DOHH2 (cell line): ENCODE measurements at regions not wholly inside any gene's neighbourhood (a gene's known extent, or its start where the extent isn't known, plus 50 kb on each side); places are given as distances from the start of the nearest gene placed in this dataset.

Experiments
- H3F3A ChIP-seq: fragments of 200-600 bp; sonication (generic), shearing (Covaris generic); 2 replicates; pipeline ENCODE4 v1.6.0; 2016; ENCODE audit warnings: antibody characterized with exemption, mild to moderate bottlenecking; ENCODE audit not compliant: control insufficient read depth, insufficient read depth
- H3K27ac ChIP-seq: fragments of 200-600 bp; sonication (generic); 2 replicates; pipeline ENCODE4 v1.5.1; 2014; ENCODE audit warnings: low read depth, mild to moderate bottlenecking, low read length, moderate library complexity
- H3K27me3 ChIP-seq: fragments of 200-600 bp; sonication (generic); 2 replicates; pipeline ENCODE4 v1.6.1; 2014; ENCODE audit warnings: mild to moderate bottlenecking, low read length, mixed read lengths; ENCODE audit not compliant: control insufficient read depth
- H3K36me3 ChIP-seq: fragments of 200-600 bp; sonication (generic); 2 replicates; pipeline ENCODE4 v1.6.1; 2014; ENCODE audit warnings: mild to moderate bottlenecking, low read length, moderate library complexity, mixed read lengths; ENCODE audit not compliant: control insufficient read depth
- H3K4me1 ChIP-seq: fragments of 200-600 bp; sonication (generic); 2 replicates; pipeline ENCODE4 v1.6.1; 2014; ENCODE audit warnings: mild to moderate bottlenecking, low read length, mixed read lengths; ENCODE audit not compliant: control insufficient read depth
- H3K4me2 ChIP-seq: fragments of 200-600 bp; sonication (generic); 2 replicates; pipeline ENCODE4 v1.6.0; 2014; ENCODE audit warnings: mild to moderate bottlenecking, low read length, moderate library complexity
- H3K4me3 ChIP-seq: fragments of 200-600 bp; sonication (generic); 2 replicates; pipeline ENCODE4 v1.5.1; 2014; ENCODE audit warnings: mild to moderate bottlenecking, low read length, mixed read lengths
- H3K79me2 ChIP-seq: fragments of 200-600 bp; sonication (generic); 2 replicates; pipeline ENCODE4 v1.6.1; 2014; ENCODE audit warnings: mild to moderate bottlenecking, low read length, mixed read lengths; ENCODE audit not compliant: control insufficient read depth
- H3K9me2 ChIP-seq: fragments of 200-600 bp; sonication (generic); replicated peaks from 2 replicates; pipeline ENCODE4 v1.6.1; 2014; ENCODE audit warnings: mild to moderate bottlenecking, low read length, mixed read lengths; ENCODE audit not compliant: control insufficient read depth
- H3K9me3 ChIP-seq: fragments of 200-600 bp; sonication (generic); 2 replicates; pipeline ENCODE4 v1.6.1; 2014; ENCODE audit warnings: antibody characterized with exemption, low read length, mixed read lengths; ENCODE audit not compliant: control insufficient read depth, insufficient read depth
- H4K20me1 ChIP-seq: fragments of 200-600 bp; sonication (generic); 2 replicates; pipeline ENCODE4 v1.6.0; 2014; ENCODE audit warnings: low read depth, mild to moderate bottlenecking, antibody characterized with exemption, low read length, moderate library complexity; ENCODE audit not compliant: control insufficient read depth, insufficient read depth
- EZH2phosphoT487 ChIP-seq: fragments of 200-600 bp; sonication (generic); IDR thresholded peaks from 2 replicates; pipeline ENCODE4 v1.6.1; 2017; ENCODE audit warnings: borderline replicate concordance, mild to moderate bottlenecking, antibody characterized with exemption, low read length, moderate library complexity, mixed read lengths
- TF ChIP-seq, protein P1 (sequence below): fragments of 200-600 bp; sonication (generic); IDR thresholded peaks from one replicate; pipeline ENCODE4 v1.5.1; 2014; ENCODE audit warnings: antibody characterized with exemption, mild to moderate bottlenecking, low read depth, low read length; ENCODE audit not compliant: poor library complexity, severe bottlenecking

GRCh38 chr4:29711226-29711625 lies 1008.9 kb upstream of the PCDH7 start:
- H3K27me3 ChIP-seq, result no peaks in the 10 kb centered on the region
- H3K9me2 ChIP-seq, result no peaks in the 10 kb centered on the region
- no peaks in the 10 kb centered on the region for H3K36me3 ChIP-seq
- H3F3A ChIP-seq, result no peaks in the 10 kb centered on the region
- H4K20me1 ChIP-seq, result no peaks in the 10 kb centered on the region
- H3K9me3 ChIP-seq, result no peaks in the 10 kb centered on the region; the same call in 1 of the 2 replicates
- TF ChIP-seq, protein P1, sequence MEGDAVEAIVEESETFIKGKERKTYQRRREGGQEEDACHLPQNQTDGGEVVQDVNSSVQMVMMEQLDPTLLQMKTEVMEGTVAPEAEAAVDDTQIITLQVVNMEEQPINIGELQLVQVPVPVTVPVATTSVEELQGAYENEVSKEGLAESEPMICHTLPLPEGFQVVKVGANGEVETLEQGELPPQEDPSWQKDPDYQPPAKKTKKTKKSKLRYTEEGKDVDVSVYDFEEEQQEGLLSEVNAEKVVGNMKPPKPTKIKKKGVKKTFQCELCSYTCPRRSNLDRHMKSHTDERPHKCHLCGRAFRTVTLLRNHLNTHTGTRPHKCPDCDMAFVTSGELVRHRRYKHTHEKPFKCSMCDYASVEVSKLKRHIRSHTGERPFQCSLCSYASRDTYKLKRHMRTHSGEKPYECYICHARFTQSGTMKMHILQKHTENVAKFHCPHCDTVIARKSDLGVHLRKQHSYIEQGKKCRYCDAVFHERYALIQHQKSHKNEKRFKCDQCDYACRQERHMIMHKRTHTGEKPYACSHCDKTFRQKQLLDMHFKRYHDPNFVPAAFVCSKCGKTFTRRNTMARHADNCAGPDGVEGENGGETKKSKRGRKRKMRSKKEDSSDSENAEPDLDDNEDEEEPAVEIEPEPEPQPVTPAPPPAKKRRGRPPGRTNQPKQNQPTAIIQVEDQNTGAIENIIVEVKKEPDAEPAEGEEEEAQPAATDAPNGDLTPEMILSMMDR, result no peak
- TF ChIP-seq EZH2phosphoT487, result no peak
- no peak overlapping the region for H3K4me3 ChIP-seq
- H3K4me2 ChIP-seq, result no peak overlapping the region
- no peak overlapping the region for H3K27ac ChIP-seq
- H3K79me2 ChIP-seq, result no peaks in the 10 kb centered on the region
- no peaks in the 10 kb centered on the region for H3K4me1 ChIP-seq

GRCh38 chr4:29717287-29718057 lies 1002.7 kb upstream of the PCDH7 start:
- H3K9me2 ChIP-seq, result no peaks in the 10 kb centered on the region
- no peaks in the 10 kb centered on the region for H4K20me1 ChIP-seq
- H3K9me3 ChIP-seq, result no peaks in the 10 kb centered on the region
- TF ChIP-seq, protein P1, result no peak
- TF ChIP-seq EZH2phosphoT487, result no peak
- no peaks in the 10 kb centered on the region for H3F3A ChIP-seq
- H3K4me3 ChIP-seq, result no peak overlapping the region
- no peak overlapping the region for H3K27ac ChIP-seq
- H3K36me3 ChIP-seq, result no peaks in the 10 kb centered on the region
- H3K79me2 ChIP-seq, result no peaks in the 10 kb centered on the region
- H3K4me1 ChIP-seq, result no peaks in the 10 kb centered on the region
- H3K4me2 ChIP-seq, result no peak overlapping the region
- H3K27me3 ChIP-seq, result no peaks in the 10 kb centered on the region

- H3K27me3 ChIP-seq, result no peaks in the 10 kb centered on the region
- H3F3A ChIP-seq, result no peaks in the 10 kb centered on the region
- H3K4me2 ChIP-seq, result no peak overlapping the region
- no peaks in the 10 kb centered on the region for H3K4me1 ChIP-seq
- H3K9me3 ChIP-seq, result no peaks in the 10 kb centered on the region
- H3K27ac ChIP-seq, result no peak overlapping the region
- no peak overlapping the region for H3K4me3 ChIP-seq
- TF ChIP-seq EZH2phosphoT487, result no peak
- H4K20me1 ChIP-seq, result no peaks in the 10 kb centered on the region
- no peaks in the 10 kb centered on the region for H3K36me3 ChIP-seq
- no peaks in the 10 kb centered on the region for H3K9me2 ChIP-seq
- no peaks in the 10 kb centered on the region for H3K79me2 ChIP-seq
Observed at GRCh38 chr4:29718136-29718535, 1002.0 kb upstream of the PCDH7 start.

DNA sequence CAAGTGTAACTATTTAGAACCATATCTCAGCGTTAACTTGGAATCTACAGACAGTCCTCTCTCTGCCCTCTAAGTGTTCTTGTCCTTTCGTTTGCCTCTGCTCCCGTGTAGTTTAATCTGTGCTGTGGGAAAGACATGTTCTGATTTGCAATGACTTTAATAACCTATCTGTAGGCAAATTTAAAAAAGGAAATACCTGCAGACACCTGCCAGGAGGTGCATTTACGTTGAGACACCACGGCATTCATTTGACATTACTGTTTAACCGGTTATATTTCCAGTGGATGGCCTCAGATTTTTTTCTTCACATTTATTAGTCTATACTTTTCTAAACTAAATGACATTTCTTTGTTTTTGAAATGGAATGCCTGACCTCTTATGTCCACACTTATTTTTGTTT lies 997.9 kb upstream of the PCDH7 start:
- Histone ChIP-seq H3K79me2 (no peaks in the 10 kb centered on the region), H3K27ac (no peak overlapping the region), H3K9me2 (no peaks in the 10 kb centered on the region), H4K20me1 (no peaks in the 10 kb centered on the region), H3K4me2 (no peak overlapping the region), H3K4me1 (no peaks in the 10 kb centered on the region), H3K9me3 (no peaks in the 10 kb centered on the region), H3K4me3 (no peak overlapping the region), H3K36me3 (no peaks in the 10 kb centered on the region), H3K27me3 (no peaks in the 10 kb centered on the region), H3F3A (no peaks in the 10 kb centered on the region)
- TF ChIP-seq EZH2phosphoT487, result no peak
- TF ChIP-seq, protein P1, result no peak
